ENCODE measurements at regions not wholly inside any gene's neighbourhood (a gene's known extent, or its start where the extent isn't known, plus 50 kb on each side); places are given as distances from the start of the nearest gene placed in this dataset.

- no peaks in the 10 kb centered on the region for H3K9me3 ChIP-seq (ENCODE audit: control insufficient read depth, low read length)
- no peak for TF ChIP-seq CTCF (IDR thresholded peaks at IDR 0.05)
- no peaks in the 10 kb centered on the region for H3K36me3 ChIP-seq (ENCODE audit: control insufficient read depth, insufficient read depth, low read length)
- no peaks in the 10 kb centered on the region for H3K4me1 ChIP-seq
- no peak overlapping the region for H3K9ac ChIP-seq
- H3K79me2 ChIP-seq, result no peaks in the 10 kb centered on the region
- H3K4me3 ChIP-seq (ENCODE audit: low read depth, low read length), result no peak overlapping the region
- H2AFZ ChIP-seq, result no peak overlapping the region
- H3K4me2 ChIP-seq (ENCODE audit: low read length), result no peak overlapping the region
- H3K27ac ChIP-seq, result no peak overlapping the region
- H3K27me3 ChIP-seq (ENCODE audit: control insufficient read depth, insufficient read depth, low read length), result no peaks in the 10 kb centered on the region
These were observed 103.3 kb upstream of the B3GAT1 start for GRCh38 chr11:134515081-134515960.

GRCh38 chr11:134514354-134514951 lies 102.4 kb upstream of the B3GAT1 start:
- H3K9me3 ChIP-seq (ENCODE audit: control insufficient read depth, low read length), result no peaks in the 10 kb centered on the region
- no peak for TF ChIP-seq CTCF (IDR thresholded peaks at IDR 0.05)
- H3K4me2 ChIP-seq (ENCODE audit: low read length), result no peak overlapping the region
- no peak overlapping the region for H3K9ac ChIP-seq
- no peaks in the 10 kb centered on the region for H3K4me1 ChIP-seq
- H3K4me3 ChIP-seq (ENCODE audit: low read depth, low read length), result no peak overlapping the region
- H2AFZ ChIP-seq, result no peak overlapping the region
- H3K79me2 ChIP-seq, result no peaks in the 10 kb centered on the region
- no peaks in the 10 kb centered on the region for H3K36me3 ChIP-seq (ENCODE audit: control insufficient read depth, insufficient read depth, low read length)
- H3K27me3 ChIP-seq (ENCODE audit: control insufficient read depth, insufficient read depth, low read length), result no peaks in the 10 kb centered on the region
- H3K27ac ChIP-seq, result no peak overlapping the region

GRCh38 chr11:134513585-134514120 lies 101.6 kb upstream of the B3GAT1 start:
- no peaks in the 10 kb centered on the region for H3K36me3 ChIP-seq (ENCODE audit: control insufficient read depth, insufficient read depth, low read length)
- no peaks in the 10 kb centered on the region for H3K4me1 ChIP-seq
- no peak overlapping the region for H3K4me3 ChIP-seq (ENCODE audit: low read depth, low read length)
- H3K9ac ChIP-seq, result no peak overlapping the region
- no peak for TF ChIP-seq CTCF (IDR thresholded peaks at IDR 0.05)
- no peaks in the 10 kb centered on the region for H3K9me3 ChIP-seq (ENCODE audit: control insufficient read depth, low read length)
- H3K27ac ChIP-seq, result no peak overlapping the region
- H3K79me2 ChIP-seq, result no peaks in the 10 kb centered on the region
- no peak overlapping the region for H2AFZ ChIP-seq
- H3K4me2 ChIP-seq (ENCODE audit: low read length), result no peak overlapping the region
- no peaks in the 10 kb centered on the region for H3K27me3 ChIP-seq (ENCODE audit: control insufficient read depth, insufficient read depth, low read length)

GRCh38 chr11:134512571-134513538 lies 100.8 kb upstream of the B3GAT1 start:
- TF ChIP-seq CTCF (IDR thresholded peaks at IDR 0.05), result no peak
- H3K4me3 ChIP-seq (ENCODE audit: low read depth, low read length), result no peak overlapping the region
- no peaks in the 10 kb centered on the region for H3K27me3 ChIP-seq (ENCODE audit: control insufficient read depth, insufficient read depth, low read length)
- H3K4me2 ChIP-seq (ENCODE audit: low read length), result no peak overlapping the region
- H3K4me1 ChIP-seq, result no peaks in the 10 kb centered on the region
- H3K27ac ChIP-seq, result no peak overlapping the region
- H3K9ac ChIP-seq, result no peak overlapping the region
- H2AFZ ChIP-seq, result no peak overlapping the region
- no peaks in the 10 kb centered on the region for H3K36me3 ChIP-seq (ENCODE audit: control insufficient read depth, insufficient read depth, low read length)
- H3K79me2 ChIP-seq, result no peaks in the 10 kb centered on the region
- H3K9me3 ChIP-seq (ENCODE audit: control insufficient read depth, low read length), result no peaks in the 10 kb centered on the region

All from parathyroid adenoma (tissue), 2 donors.